ENCODE measurements at regions not wholly inside any gene's neighbourhood (a gene's known extent, or its start where the extent isn't known, plus 50 kb on each side); places are given as distances from the start of the nearest gene placed in this dataset.

GRCh38 chr13:68428292-68428691, 1198.2 kb upstream of the PCDH9 start:
- no peak for DNase-seq (ENCODE audit: low read depth in 1 of 2, low spot score in 2 of 2)
- Histone ChIP-seq H3K27ac (ENCODE audit: low read depth, low read length) (no peak overlapping the region), H4K8ac (ENCODE audit: extremely low read depth, insufficient read depth, low read length) (no peak overlapping the region), H3K79me1 (ENCODE audit: low read depth, low read length) (no peaks in the 10 kb centered on the region), H2BK12ac (ENCODE audit: low read depth, low read length) (no peak overlapping the region), H3K4me1 (replicated peaks in 1 of 4; ENCODE audit: control insufficient read depth in 3 of 4, insufficient read depth in 4 of 4, low read length in 3 of 4) (no peaks in the 10 kb centered on the region), H2BK5ac (ENCODE audit: low read depth, low read length) (no peak overlapping the region), H3K18ac (ENCODE audit: extremely low read depth, low read length) (no peak overlapping the region), H3K4me2 (ENCODE audit: insufficient read depth in 1 of 2, low read depth in 2 of 2, low read length in 2 of 2) (no peak overlapping the region), H4K20me1 (replicated peaks in 1 of 2; ENCODE audit: control insufficient read depth in 1 of 2, insufficient read depth in 2 of 2, low read length in 2 of 2) (no peaks in the 10 kb centered on the region), H2AFZ (ENCODE audit: low read length) (no peak overlapping the region), H3K4me3 (ENCODE audit: extremely low read depth in 1 of 4, insufficient read depth in 2 of 4, low read depth in 3 of 4, low read length in 4 of 4) (no peak overlapping the region), H3K9me3 (ENCODE audit: insufficient read depth in 2 of 2, low read depth in 1 of 2, low read length in 1 of 2) (no peaks in the 10 kb centered on the region), H3K27me3 (replicated peaks in 1 of 4; ENCODE audit: control insufficient read depth in 3 of 4, extremely low read depth in 1 of 4, insufficient read depth in 3 of 4, low read length in 3 of 4) (no peaks in the 10 kb centered on the region), H2AK5ac (ENCODE audit: low read depth, low read length) (no peak overlapping the region), H3K36me3 (ENCODE audit: control insufficient read depth in 2 of 4, insufficient read depth in 4 of 4, low read length in 3 of 4) (no peaks in the 10 kb centered on the region), H2BK20ac (ENCODE audit: low read length) (no peak overlapping the region), H4K91ac (replicated peaks; ENCODE audit: insufficient read length, low read length) (no peak overlapping the region), H3K14ac (ENCODE audit: insufficient read length) (no peak overlapping the region), H4K5ac (ENCODE audit: insufficient read length, low read depth, low read length) (no peak overlapping the region), H3K4ac (replicated peaks; ENCODE audit: insufficient read length, low read depth, low read length) (no peak overlapping the region), H2BK15ac (ENCODE audit: low read length) (no peak overlapping the region), H3K23ac (ENCODE audit: insufficient read length) (no peak overlapping the region), H2BK120ac (replicated peaks; ENCODE audit: low read depth, low read length) (no peak overlapping the region), H3K9ac (replicated peaks in 1 of 4; ENCODE audit: extremely low read depth in 1 of 4, low read depth in 3 of 4, low read length in 3 of 4) (no peak overlapping the region), H3K79me2 (ENCODE audit: control insufficient read depth in 1 of 2, insufficient read depth in 2 of 2, low read length in 2 of 2) (no peaks in the 10 kb centered on the region), H3K56ac (replicated peaks; ENCODE audit: insufficient read length, low read depth, low read length) (no peak overlapping the region), H3K23me2 (ENCODE audit: low read depth, low read length) (no peaks in the 10 kb centered on the region)
- CTCF ChIA-PET (ENCODE audit: partially characterized antibody), result no interaction called here
- FAIRE-seq, result no peak
- POLR2A ChIA-PET (ENCODE audit: partially characterized antibody), result no interaction called here
- 97% methylated on average over 4 of the region's 4 CpGs; no CpG with 5 or more reads in 1 of the 2 experiments for WGBS, 2 experiments (ENCODE audit: extremely low coverage in 1 of 2, insufficient coverage in 1 of 2, insufficient read length in 1 of 2, insufficient replicate concordance in 2 of 2, low coverage in 1 of 2, low lambda C conversion rate in 2 of 2, missing lambda C conversion rate in 1 of 2)
- no peak for TF ChIP-seq EP300 (IDR thresholded peaks at IDR 0.05; ENCODE audit: borderline replicate concordance in 1 of 2, low read depth in 2 of 2, low read length in 2 of 2)
- TF ChIP-seq RNF2 (IDR thresholded peaks at IDR 0.05; ENCODE audit: borderline replicate concordance, low read depth, low read length, missing control alignments, poor library complexity, severe bottlenecking), result no peak
- TF ChIP-seq CTBP2 (IDR thresholded peaks at IDR 0.05; ENCODE audit: borderline replicate concordance, insufficient read depth, insufficient read length, low read length), result no peak

Data from H1 (cell line).